GM12892 (cell line): ENCODE measurements at regions not wholly inside any gene's neighbourhood (a gene's known extent, or its start where the extent isn't known, plus 50 kb on each side); places are given as distances from the start of the nearest gene placed in this dataset.

Source experiments
- POLR2A ChIP-seq: IDR thresholded peaks from 2 replicates; pipeline ENCODE4 v1.6.1; 2011; ENCODE audit warnings: low read depth, low read length, control low read depth
- TAF1 ChIP-seq: IDR thresholded peaks from 2 replicates; pipeline ENCODE4 v1.6.1; 2011; ENCODE audit warnings: low read depth, mild to moderate bottlenecking, control low read depth, low read length, borderline replicate concordance

DNA sequence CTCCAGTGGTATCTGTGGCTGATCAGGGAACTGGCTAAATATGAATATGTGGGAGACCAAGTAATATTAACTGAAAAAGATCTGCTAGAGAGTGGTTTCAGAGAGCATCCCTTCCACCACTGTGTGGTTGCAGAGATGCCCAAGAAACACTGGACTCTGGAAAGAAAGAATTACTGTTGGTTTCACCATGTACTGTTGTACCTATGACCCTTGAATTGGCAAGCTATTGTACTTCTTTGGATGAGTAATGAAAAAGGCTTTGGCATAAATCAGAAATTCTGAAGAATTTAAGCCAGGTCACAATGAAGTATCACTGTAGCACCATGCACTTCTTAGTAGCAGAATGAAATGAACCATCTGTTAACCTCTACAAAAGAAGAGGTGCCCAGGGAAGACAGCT is 134.4 kb upstream of the INTU start:
- no peak for TF ChIP-seq POLR2A
- no peak for TF ChIP-seq TAF1
